ENCODE measurements at regions not wholly inside any gene's neighbourhood (a gene's known extent, or its start where the extent isn't known, plus 50 kb on each side); places are given as distances from the start of the nearest gene placed in this dataset.

DNA sequence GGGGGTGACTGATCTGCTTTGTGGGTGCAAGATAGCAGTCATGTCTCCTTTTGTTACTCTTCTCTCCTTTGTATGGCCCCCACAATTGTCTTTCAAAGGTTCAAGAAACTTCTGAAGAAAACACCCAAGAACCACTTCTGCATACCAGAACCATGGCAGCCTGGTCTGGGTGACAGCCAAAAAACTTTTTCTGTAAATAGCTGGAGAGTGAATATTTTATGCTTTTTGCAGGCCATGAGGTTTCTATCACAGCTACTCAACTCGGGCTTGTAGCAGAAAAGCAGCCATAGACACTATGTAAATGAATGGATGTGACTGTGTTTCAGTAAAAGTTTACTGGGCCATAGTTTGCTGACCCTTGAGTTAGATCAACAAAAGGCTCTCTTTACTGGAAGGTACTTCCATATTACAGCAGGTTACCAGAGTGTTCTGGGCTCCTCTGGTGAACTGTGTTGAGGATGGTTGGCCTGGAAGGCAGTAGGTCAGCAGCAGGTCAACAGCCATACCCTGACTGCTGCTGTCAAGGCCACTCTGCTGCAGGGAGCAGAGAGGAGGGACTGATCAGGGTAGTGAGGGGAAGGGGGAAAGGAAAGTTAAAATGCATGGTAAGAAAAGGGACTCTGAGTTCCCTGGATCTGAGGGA is 116.4 kb downstream of the GDAP2 start:
- DNase-seq = no peak
